GF-D8 (cell line): ENCODE measurements at regions not wholly inside any gene's neighbourhood (a gene's known extent, or its start where the extent isn't known, plus 50 kb on each side); places are given as distances from the start of the nearest gene placed in this dataset.

Experiments
- DNase-seq: peaks from one replicate; lab custom pipeline; 2025; lab: John Stamatoyannopoulos, UW

GRCh38 chr15:58329781-58330671 is 101.8 kb upstream of the LIPC start:
- DNase-seq = no peak

DNA sequence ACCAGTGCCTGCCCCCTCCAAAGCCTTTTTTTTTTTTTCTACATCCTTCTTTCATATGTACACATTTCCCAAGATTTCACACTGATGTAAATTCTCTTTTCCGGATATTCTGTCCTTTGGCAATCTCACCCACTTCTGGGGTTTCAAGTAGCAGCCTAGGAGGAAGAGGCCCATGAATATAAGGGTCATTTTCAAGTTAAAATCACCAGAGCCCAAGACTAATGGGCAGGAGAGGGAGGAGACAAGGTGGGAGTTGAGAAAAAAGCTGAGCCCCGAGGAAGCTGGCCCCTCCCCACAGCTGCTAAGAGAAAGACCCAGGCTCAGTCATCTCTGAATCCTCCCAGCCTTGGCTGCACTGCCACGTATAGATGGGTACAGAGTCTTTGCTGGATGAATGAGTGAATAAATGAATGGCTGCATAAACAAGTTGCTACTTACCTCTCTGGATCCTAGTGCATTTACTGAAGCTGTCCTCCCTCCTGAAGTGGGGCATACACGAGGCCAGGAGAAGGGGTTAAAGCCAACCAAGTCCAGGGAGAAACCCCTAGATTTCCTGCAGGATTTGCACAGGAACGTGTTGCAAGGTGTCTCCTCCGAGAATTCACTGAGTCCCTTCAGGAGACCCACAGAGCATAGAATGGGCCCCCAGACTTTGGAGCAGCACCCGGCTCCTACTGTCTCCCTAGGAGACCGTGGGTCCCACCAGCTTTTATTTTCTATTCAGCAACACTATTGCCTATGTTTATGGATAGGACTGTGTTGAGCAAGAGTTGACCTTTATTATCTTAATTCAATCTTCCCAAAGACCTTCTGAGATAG is 100.8 kb upstream of the LIPC start:
- peak; percentile 28 for DNase-seq

DNA sequence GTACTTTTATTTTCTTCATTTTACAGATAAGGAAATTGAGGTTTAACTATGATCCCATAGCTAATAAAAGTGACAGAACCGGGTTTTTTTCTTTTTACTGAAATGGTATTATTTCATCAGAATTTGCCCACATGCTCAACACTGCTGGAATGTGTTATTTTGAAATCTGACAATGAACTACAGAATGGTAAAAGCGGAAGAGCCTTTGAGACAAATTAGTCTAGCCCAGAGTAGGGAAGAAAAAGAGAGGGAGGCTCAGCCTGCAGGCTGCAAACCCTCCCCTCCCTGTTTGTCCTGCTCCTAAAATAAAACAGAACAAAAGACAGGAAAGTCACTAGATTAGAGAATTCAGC is 100.3 kb upstream of the LIPC start:
- DNase-seq = peak; percentile 93

DNA sequence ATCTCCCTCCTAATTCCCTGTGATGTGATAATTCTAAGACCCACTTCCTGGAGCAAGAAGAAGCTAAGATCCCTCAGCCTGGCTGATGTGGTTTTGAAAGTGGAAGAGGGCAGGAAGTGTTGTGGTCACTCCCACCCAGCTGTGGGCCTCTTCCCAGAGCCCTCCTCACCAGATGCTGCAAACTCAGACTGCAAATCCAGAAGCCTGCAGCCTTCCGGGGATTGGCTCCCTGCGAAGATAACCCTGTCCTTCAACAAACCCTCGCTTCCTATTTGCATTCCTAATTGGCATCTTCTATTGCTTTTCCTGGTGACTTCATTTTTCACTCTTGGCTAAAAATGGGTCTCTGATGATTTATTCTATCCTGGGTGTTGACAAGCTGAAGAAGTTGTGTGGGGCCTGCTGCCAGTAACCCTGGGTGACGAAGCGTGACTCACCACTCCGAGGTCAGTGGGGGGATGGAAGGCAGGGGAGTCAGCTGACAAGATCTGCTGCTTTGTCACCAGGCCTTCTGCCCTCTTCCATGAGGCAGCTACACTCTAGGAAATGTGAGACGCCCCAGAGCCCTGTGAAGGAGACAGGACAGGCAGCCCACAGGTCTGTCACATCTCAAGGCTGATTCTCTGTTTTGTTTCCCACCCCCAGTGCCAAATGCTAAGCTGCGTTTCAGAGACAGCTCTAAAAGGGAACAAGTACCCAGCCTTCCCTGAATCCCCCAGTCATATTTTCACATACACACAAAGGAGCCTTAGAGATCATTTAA is 99.7 kb upstream of the LIPC start:
- peak; percentile 93 for DNase-seq

DNA sequence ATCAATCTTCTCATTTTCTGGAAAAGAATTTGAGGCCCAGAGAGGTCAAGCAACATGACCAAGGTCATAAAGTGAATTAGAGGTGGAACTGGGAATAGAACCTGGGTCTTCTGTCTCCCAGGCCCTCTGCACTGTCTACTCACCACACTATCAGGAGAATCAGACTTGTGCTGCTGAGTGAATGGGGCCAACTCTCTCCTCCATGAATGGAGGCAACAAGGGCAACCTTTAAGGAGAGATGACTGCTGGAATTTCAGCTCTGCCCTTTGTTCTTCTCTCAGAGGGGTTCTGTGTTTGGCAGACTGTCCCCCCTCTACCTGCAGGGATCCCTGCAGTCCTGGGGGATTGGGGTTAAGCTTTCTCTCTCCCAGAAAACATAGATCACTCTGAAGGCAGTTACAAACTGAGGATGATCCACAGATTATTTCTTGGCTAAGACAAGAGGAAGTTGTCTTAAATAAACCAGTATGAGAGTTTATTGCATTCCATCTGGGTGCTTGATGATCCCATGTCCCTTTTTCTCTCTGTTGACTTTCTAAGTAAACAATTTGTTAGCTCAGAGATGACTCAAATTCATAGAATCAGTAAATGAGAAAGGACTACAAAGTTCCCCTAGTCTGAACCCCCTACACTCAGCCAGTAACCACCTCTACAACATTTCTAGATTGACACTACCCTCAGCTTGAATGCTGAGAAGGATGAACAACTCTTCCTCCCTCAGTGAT is 99.0 kb upstream of the LIPC start:
- no peak for DNase-seq

- DNase-seq = no peak
Measured at GRCh38 chr15:58334803-58335202, 97.0 kb upstream of the LIPC start.

GRCh38 chr15:58336161-58336560 is 95.6 kb upstream of the LIPC start:
- DNase-seq = no peak

DNA sequence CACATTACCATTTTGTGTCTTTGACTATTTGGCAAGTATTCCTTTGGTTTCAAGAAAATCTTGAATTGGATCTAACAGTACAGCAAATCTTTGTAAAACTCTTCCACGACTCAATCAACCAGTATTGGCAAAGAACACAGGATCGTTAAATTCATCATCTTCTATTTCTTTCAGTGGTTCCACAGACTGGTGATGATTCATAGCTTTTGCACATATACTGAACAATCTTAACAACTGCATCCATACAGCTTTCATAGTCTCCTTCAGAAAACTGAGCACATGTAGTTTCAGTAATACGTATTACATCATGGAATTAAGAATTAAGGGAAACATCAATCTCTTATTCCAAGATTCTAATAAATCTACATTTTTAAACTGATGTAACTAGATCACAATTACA is 91.6 kb upstream of the LIPC start:
- DNase-seq = no peak

DNA sequence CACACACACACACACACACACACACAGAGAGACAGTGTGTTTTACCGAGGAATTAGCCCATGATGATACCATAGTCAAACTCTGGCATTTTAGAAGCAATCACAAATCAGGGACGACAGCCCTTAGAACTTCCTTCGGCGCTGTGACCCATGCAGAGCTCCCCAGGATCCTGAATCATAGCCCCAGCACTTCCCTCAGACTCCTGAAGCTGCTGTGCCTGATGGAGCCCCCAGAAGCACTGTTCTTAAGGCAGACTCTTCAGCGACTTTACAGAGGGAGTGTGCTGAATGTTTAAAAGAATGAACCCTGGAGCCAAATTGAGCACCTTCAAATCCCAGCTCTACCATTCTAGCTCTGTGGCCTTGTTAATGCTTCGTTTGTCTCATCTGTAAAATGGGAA is 89.3 kb upstream of the LIPC start:
- no peak for DNase-seq

DNA sequence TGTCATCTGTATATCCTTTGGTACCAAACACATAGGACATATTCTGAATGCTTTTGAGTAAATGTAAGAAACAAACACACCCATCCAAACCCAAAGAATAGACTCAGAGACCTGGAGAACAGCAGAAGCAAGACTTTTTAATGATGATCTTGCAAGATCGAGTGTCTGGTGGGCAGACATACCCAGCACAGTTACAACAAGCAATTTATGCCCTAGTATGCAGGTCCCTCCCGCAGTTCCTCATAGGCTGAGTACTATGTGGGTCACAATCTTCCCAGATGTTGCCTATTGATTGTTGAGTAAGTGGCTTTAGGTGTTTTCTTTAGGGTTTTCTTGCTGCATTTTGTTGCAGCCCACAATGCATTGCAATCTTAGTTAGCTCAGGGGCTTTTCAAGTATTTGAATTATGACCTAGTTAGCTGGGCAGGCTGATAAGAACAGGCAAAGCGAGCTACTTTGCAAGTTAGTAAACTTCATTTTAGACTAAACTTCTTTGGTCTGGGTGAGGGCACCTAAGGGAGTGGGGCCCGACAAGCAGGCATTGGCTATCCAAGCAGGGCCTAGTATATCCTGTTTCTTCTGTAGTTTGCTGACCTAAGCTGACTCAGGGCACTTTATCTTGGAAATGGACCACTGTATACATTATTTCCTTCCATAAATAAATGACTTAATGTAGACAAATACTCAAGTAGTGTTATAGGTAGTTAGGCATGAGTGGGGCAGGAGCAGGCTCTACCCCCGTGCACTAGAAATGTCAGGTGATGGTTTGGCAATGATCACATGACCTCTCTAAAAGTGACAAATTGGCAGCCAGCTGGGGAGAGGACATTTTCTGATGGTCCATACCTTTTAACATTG is 87.3 kb upstream of the LIPC start:
- no peak for DNase-seq

GRCh38 chr15:58346361-58346760 is 85.4 kb upstream of the LIPC start:
- no peak for DNase-seq

GRCh38 chr15:58348095-58348812 is 83.5 kb upstream of the LIPC start:
- no peak for DNase-seq

- DNase-seq = no peak
Measured at GRCh38 chr15:58352026-58352929, 79.5 kb upstream of the LIPC start.

- DNase-seq = no peak
Measured at GRCh38 chr15:58355382-58355971, 76.3 kb upstream of the LIPC start.

- DNase-seq = no peak
Measured at GRCh38 chr15:58355973-58356372, 75.8 kb upstream of the LIPC start.

GRCh38 chr15:58357529-58358476 is 74.0 kb upstream of the LIPC start:
- DNase-seq = no peak

GRCh38 chr15:58360421-58361090 is 71.2 kb upstream of the LIPC start:
- no peak for DNase-seq
